H1 (cell line): ENCODE measurements at regions not wholly inside any gene's neighbourhood (a gene's known extent, or its start where the extent isn't known, plus 50 kb on each side); places are given as distances from the start of the nearest gene placed in this dataset.
"Not testable (repeated sequence)": the region's sequence is repeated elsewhere in the genome, so short reads cannot be mapped to it uniquely, and the experiment has no call there.

Source experiments
- CTCF ChIA-PET: fragments of 300-600 bp; sonication (Branson Sonifier 250); formaldehyde crosslinking; loops from one replicate; lab custom pipeline; 2021; ENCODE audit not compliant: partially characterized antibody; lab: Charles Lee
- POLR2A ChIA-PET: fragments of 300-600 bp; sonication (Branson Sonifier 250); formaldehyde crosslinking; loops from one replicate; lab custom pipeline; 2021; ENCODE audit warnings: inconsistent platforms; ENCODE audit not compliant: partially characterized antibody; lab: Charles Lee
- DNase-seq, 2 experiments: peaks; one replicate each; pipeline versions ENCODE4 v3.0.0 to v3.0.0-alpha.2; 2010 to 2022; ENCODE audit warnings: low spot score in 2 of 2, low read depth in 1 of 2, mixed read lengths in 1 of 2
- FAIRE-seq: peaks from 2 replicates; lab custom pipeline; 2011; peaks lifted over from hg19 to GRCh38; lab: Jason Lieb, UNC
- H2AFZ ChIP-seq: 2 replicates; pipeline ENCODE4 v1.8.1; 2012; ENCODE audit warnings: low read length, inconsistent platforms
- H2AK5ac ChIP-seq: 2 replicates; pipeline ENCODE4 v1.6.1; 2013; ENCODE audit warnings: low read depth, low read length
- H2BK120ac ChIP-seq: replicated peaks from 2 replicates; pipeline ENCODE3; 2013; ENCODE audit warnings: low read depth, low read length, inconsistent platforms
- H2BK12ac ChIP-seq: 2 replicates; pipeline ENCODE4 v1.6.1; 2013; ENCODE audit warnings: low read depth, low read length
- H2BK15ac ChIP-seq: 2 replicates; pipeline ENCODE4 v1.6.1; 2013; ENCODE audit warnings: low read length
- H2BK20ac ChIP-seq: 2 replicates; pipeline ENCODE4 v1.6.1; 2013; ENCODE audit warnings: low read length
- H2BK5ac ChIP-seq: 2 replicates; pipeline ENCODE4 v1.6.1; 2013; ENCODE audit warnings: low read depth, low read length
- H3K14ac ChIP-seq: 2 replicates; pipeline ENCODE4 v1.6.1; 2013; ENCODE audit warnings: inconsistent platforms; ENCODE audit not compliant: insufficient read length
- H3K18ac ChIP-seq: 2 replicates; pipeline ENCODE4 v1.6.1; 2013; ENCODE audit warnings: low read length; ENCODE audit errors: extremely low read depth
- H3K23ac ChIP-seq: 2 replicates; pipeline ENCODE4 v1.6.1; 2013; ENCODE audit warnings: inconsistent platforms; ENCODE audit not compliant: insufficient read length
- H3K23me2 ChIP-seq: 2 replicates; pipeline ENCODE4 v1.6.1; 2013; ENCODE audit warnings: low read depth, low read length
- H3K27ac ChIP-seq: 2 replicates; pipeline ENCODE4 v1.6.1; 2011; ENCODE audit warnings: low read depth, low read length, inconsistent platforms
- H3K27me3 ChIP-seq, 4 experiments: replicated peaks in 1 of 4; 1 replicate in 1 of 4; 2 replicates in 3 of 4; pipeline versions ENCODE4 v1.6.1 to v1.8.1; 2011 to 2013; ENCODE audit warnings: low read length in 3 of 4, mild to moderate bottlenecking in 3 of 4, inconsistent platforms in 2 of 4, mixed read lengths in 2 of 4, moderate library complexity in 1 of 4; ENCODE audit not compliant: control insufficient read depth in 3 of 4, insufficient read depth in 3 of 4; ENCODE audit errors: extremely low read depth in 1 of 4
- H3K36me3 ChIP-seq, 4 experiments: 2 replicates each; pipeline versions ENCODE4 v1.6.1 to v1.8.1; 2011 to 2013; ENCODE audit warnings: mild to moderate bottlenecking in 4 of 4, low read length in 3 of 4, moderate library complexity in 2 of 4, control low read depth in 1 of 4, inconsistent platforms in 1 of 4; ENCODE audit not compliant: insufficient read depth in 4 of 4, control insufficient read depth in 2 of 4
- H3K4ac ChIP-seq: replicated peaks from 2 replicates; pipeline ENCODE3; 2013; ENCODE audit warnings: low read length, low read depth, mixed read lengths, inconsistent platforms; ENCODE audit not compliant: insufficient read length
- H3K4me1 ChIP-seq, 4 experiments: replicated peaks in 1 of 4; 1 replicate in 1 of 4; 2 replicates in 3 of 4; pipeline versions ENCODE4 v1.6.1 to v1.8.1; 2011 to 2013; ENCODE audit warnings: low read length in 3 of 4, inconsistent platforms in 2 of 4, mixed read lengths in 1 of 4; ENCODE audit not compliant: insufficient read depth in 4 of 4, control insufficient read depth in 3 of 4
- H3K4me2 ChIP-seq, 2 experiments: 2 replicates each; pipeline versions ENCODE4 v1.6.1 to v1.8.1; 2011 to 2013; ENCODE audit warnings: low read depth in 2 of 2, low read length in 2 of 2, control low read depth in 1 of 2, inconsistent platforms in 1 of 2, mild to moderate bottlenecking in 1 of 2; ENCODE audit not compliant: insufficient read depth in 1 of 2
- H3K4me3 ChIP-seq, 4 experiments: fragments of 200-600, 300-600 bp in 1 of 4; sonication (generic), shearing (Covaris generic), sonication (Bioruptor Twin) in 1 of 4; 2 replicates each; pipeline versions ENCODE4 v1.5.1 to v1.8.1; 2011 to 2016; ENCODE audit warnings: low read length in 4 of 4, low read depth in 3 of 4, control low read depth in 2 of 4, inconsistent platforms in 2 of 4, mild to moderate bottlenecking in 2 of 4, mixed read lengths in 1 of 4, moderate library complexity in 1 of 4; ENCODE audit not compliant: insufficient read depth in 2 of 4; ENCODE audit errors: extremely low read depth in 1 of 4
- H3K56ac ChIP-seq: replicated peaks from 2 replicates; pipeline ENCODE3; 2013; ENCODE audit warnings: low read depth, mild to moderate bottlenecking, mixed read lengths, low read length, inconsistent platforms; ENCODE audit not compliant: insufficient read length
- H3K79me1 ChIP-seq: 2 replicates; pipeline ENCODE4 v1.6.1; 2013; ENCODE audit warnings: low read depth, low read length, control low read depth
- H3K79me2 ChIP-seq, 2 experiments: 2 replicates each; pipeline versions ENCODE4 v1.6.1 to v1.8.1; 2012 to 2013; ENCODE audit warnings: low read length in 2 of 2, mild to moderate bottlenecking in 2 of 2, inconsistent platforms in 1 of 2; ENCODE audit not compliant: insufficient read depth in 2 of 2, control insufficient read depth in 1 of 2
- H3K9ac ChIP-seq, 4 experiments: replicated peaks in 1 of 4; 1 replicate in 1 of 4; 2 replicates in 3 of 4; pipeline versions ENCODE4 v1.6.1 to v1.8.1; 2011 to 2013; ENCODE audit warnings: low read depth in 3 of 4, low read length in 3 of 4, control low read depth in 2 of 4, mild to moderate bottlenecking in 2 of 4, moderate library complexity in 2 of 4, inconsistent platforms in 1 of 4; ENCODE audit errors: extremely low read depth in 1 of 4
- H3K9me3 ChIP-seq, 2 experiments: 2 replicates each; pipeline versions ENCODE4 v1.6.1 to v1.8.1; 2012 to 2013; ENCODE audit warnings: mild to moderate bottlenecking in 2 of 2, moderate library complexity in 2 of 2, control low read depth in 1 of 2, inconsistent platforms in 1 of 2, low read depth in 1 of 2, low read length in 1 of 2, mixed read lengths in 1 of 2; ENCODE audit not compliant: insufficient read depth in 2 of 2
- H4K20me1 ChIP-seq, 2 experiments: replicated peaks in 1 of 2; 2 replicates each; pipeline versions ENCODE3 to v1.8.1; 2011 to 2013; ENCODE audit warnings: inconsistent platforms in 2 of 2, low read length in 2 of 2, mild to moderate bottlenecking in 1 of 2; ENCODE audit not compliant: insufficient read depth in 2 of 2, control insufficient read depth in 1 of 2
- H4K5ac ChIP-seq: 2 replicates; pipeline ENCODE4 v1.6.1; 2013; ENCODE audit warnings: low read length, low read depth, mixed read lengths, inconsistent platforms; ENCODE audit not compliant: insufficient read length
- H4K8ac ChIP-seq: 2 replicates; pipeline ENCODE4 v1.8.0; 2013; ENCODE audit warnings: mild to moderate bottlenecking, moderate library complexity, low read length, inconsistent platforms; ENCODE audit not compliant: insufficient read depth; ENCODE audit errors: extremely low read depth
- H4K91ac ChIP-seq: replicated peaks from 2 replicates; pipeline ENCODE3; 2013; ENCODE audit warnings: low read length, mixed read lengths, inconsistent platforms; ENCODE audit not compliant: insufficient read length
- WGBS, 2 experiments: shearing (Covaris generic) in 1 of 2; methylation state at CpG; one replicate each; pipeline versions ENCODE4 v1.1.6 to v1.1.7; 2013 to 2015; ENCODE audit warnings: low lambda C conversion rate in 2 of 2, mixed read lengths in 2 of 2, inconsistent platforms in 1 of 2, low coverage in 1 of 2, missing lambda C conversion rate in 1 of 2; ENCODE audit not compliant: insufficient replicate concordance in 2 of 2, insufficient coverage in 1 of 2, insufficient read length in 1 of 2; ENCODE audit errors: extremely low coverage in 1 of 2, missing lambda C conversion rate in 1 of 2; 5-methylcytosine and 5-hydroxymethylcytosine counted together

DNA sequence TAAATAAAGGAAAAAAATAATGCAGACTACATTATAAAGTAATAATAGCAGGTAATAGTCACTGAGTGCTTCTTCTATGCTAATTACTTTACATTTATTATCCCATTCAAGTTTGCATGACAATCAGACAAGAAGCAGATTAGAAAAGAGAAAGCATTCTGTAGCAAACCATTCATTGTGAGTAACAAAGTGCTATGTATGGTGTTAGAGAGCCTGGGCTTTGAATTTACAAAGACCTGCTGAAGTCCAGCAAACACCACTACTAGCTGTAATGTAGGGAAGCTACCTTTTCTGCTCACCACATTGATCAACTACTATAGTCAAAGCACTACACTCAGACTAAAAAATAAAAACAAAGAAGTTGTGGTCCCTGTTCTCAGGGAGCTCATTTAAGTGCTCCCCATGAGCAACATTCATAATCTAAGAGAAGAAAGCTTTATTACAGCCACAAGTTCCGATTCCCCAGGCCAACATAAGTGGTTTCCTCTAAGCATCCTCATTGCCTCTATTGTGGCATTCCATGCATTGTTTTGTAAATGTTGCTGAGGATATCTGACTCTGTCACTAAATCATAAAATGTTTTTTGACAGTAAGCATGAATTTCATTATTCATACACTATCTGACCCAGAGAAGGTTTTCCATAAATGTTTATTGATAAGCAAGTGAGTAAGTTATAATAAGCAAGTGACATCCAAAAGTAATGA lies 108.5 kb downstream of the FOXD4L6 start:
- H3K79me1 ChIP-seq, CTCF ChIA-PET: not testable (repeated sequence)
- 76% methylated on average over 1 of the region's 1 CpG; no CpG with 5 or more reads in 1 of the 2 experiments for WGBS, 2 experiments

DNA sequence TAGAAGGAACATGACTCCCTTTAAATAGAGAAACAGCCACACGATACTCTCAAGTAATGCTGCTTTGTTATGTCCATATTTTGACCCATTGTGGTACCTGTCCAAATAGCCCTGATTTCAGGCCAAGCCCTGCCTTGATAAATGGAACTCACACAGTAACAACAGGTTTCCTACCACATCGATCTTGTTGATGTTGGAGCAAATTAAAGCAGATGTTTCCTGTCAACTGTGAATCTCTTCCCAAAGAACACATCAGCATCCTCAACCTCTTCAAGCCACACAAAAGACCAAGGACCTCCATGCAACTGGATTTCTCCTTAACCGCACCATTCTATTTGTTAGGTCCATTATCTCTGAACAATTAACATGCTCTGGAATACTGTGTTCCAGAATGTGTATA lies 109.5 kb downstream of the FOXD4L6 start:
- CTCF ChIA-PET, H3K4me2 ChIP-seq, FAIRE-seq: not testable (repeated sequence)

More for the DNA sequence above, 108.5 kb downstream of the FOXD4L6 start:
- H3K23me2 ChIP-seq, H2BK15ac ChIP-seq, H3K4ac ChIP-seq, H3K4me3 ChIP-seq, DNase-seq, H4K8ac ChIP-seq, H3K9ac ChIP-seq, H4K91ac ChIP-seq, H4K5ac ChIP-seq, H2AK5ac ChIP-seq, H3K27me3 ChIP-seq, H2BK5ac ChIP-seq, H2BK120ac ChIP-seq, H3K27ac ChIP-seq, FAIRE-seq, H3K4me2 ChIP-seq, H2BK12ac ChIP-seq, H3K36me3 ChIP-seq, H2AFZ ChIP-seq, H3K56ac ChIP-seq, H4K20me1 ChIP-seq, H3K23ac ChIP-seq, H3K18ac ChIP-seq, H3K79me2 ChIP-seq, H2BK20ac ChIP-seq, H3K4me1 ChIP-seq, H3K9me3 ChIP-seq, POLR2A ChIA-PET, H3K14ac ChIP-seq: not testable (repeated sequence)

More for the DNA sequence above, 109.5 kb downstream of the FOXD4L6 start:
- H3K27me3 ChIP-seq, H3K14ac ChIP-seq, H2BK15ac ChIP-seq, H3K79me1 ChIP-seq, H3K4me1 ChIP-seq, H4K8ac ChIP-seq, H3K23me2 ChIP-seq, H4K91ac ChIP-seq, H3K23ac ChIP-seq, H3K9me3 ChIP-seq, H2BK5ac ChIP-seq, H3K79me2 ChIP-seq, H3K18ac ChIP-seq, H2BK20ac ChIP-seq, H3K4ac ChIP-seq, H2BK120ac ChIP-seq, H3K9ac ChIP-seq, H3K27ac ChIP-seq, H3K56ac ChIP-seq, H4K20me1 ChIP-seq, H4K5ac ChIP-seq, DNase-seq, H3K36me3 ChIP-seq, POLR2A ChIA-PET, H2BK12ac ChIP-seq, H2AFZ ChIP-seq, H2AK5ac ChIP-seq, H3K4me3 ChIP-seq: not testable (repeated sequence)
- WGBS, 2 experiments: 89% methylated on average over 3 of the region's 3 CpGs; no CpG with 5 or more reads in 1 of the 2 experiments
